NCI-H524 (cell line): ENCODE measurements at regions not wholly inside any gene's neighbourhood (a gene's known extent, or its start where the extent isn't known, plus 50 kb on each side); places are given as distances from the start of the nearest gene placed in this dataset.
"Not testable (repeated sequence)": the region's sequence is repeated elsewhere in the genome, so short reads cannot be mapped to it uniquely, and the experiment has no call there.

Experiments used
- DNase-seq, 2 experiments: peaks; one replicate each; lab custom pipeline; 2025; lab: John Stamatoyannopoulos, UW

GRCh38 chr5:94102849-94103248 lies 361.4 kb upstream of the POU5F2 start:
- no peak for DNase-seq

- DNase-seq, result not testable (repeated sequence)
Observed at GRCh38 chr5:94097384-94097783, 356.0 kb upstream of the POU5F2 start.

GRCh38 chr5:94094793-94095441 lies 353.5 kb upstream of the POU5F2 start:
- no peak for DNase-seq

GRCh38 chr5:94093300-94093699 lies 351.9 kb upstream of the POU5F2 start:
- no peak for DNase-seq

GRCh38 chr5:94086635-94087034 lies 345.2 kb upstream of the POU5F2 start:
- not testable (repeated sequence) for DNase-seq

GRCh38 chr5:94086194-94086593 lies 344.8 kb upstream of the POU5F2 start:
- no peak for DNase-seq

GRCh38 chr5:94082405-94082804 lies 341.0 kb upstream of the POU5F2 start:
- DNase-seq, result no peak

- DNase-seq, result no peak
Observed at GRCh38 chr5:94081088-94081487, 339.7 kb upstream of the POU5F2 start.

DNA sequence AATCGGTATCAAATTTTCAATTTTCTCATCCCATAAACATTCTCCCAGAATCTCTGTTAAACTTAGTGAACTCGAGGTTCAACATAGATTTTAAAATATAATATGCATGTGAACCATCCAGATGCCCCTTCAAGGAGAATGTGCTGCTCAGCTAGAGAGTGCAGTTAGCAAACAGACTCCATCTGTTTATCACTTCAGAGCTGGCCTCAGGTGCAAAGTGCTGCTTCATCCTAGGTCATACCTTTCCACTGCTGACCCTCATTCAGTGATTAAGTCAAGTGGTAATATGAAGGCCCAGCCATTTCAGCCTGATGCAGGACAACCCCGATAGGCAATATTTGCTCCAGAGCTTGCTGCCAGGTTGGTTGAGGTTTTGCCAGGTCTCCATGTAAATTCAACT lies 339.0 kb upstream of the POU5F2 start:
- DNase-seq, result peak; percentile 0 to 39

- DNase-seq, result no peak
Observed at GRCh38 chr5:94072116-94072515, 330.7 kb upstream of the POU5F2 start.

DNA sequence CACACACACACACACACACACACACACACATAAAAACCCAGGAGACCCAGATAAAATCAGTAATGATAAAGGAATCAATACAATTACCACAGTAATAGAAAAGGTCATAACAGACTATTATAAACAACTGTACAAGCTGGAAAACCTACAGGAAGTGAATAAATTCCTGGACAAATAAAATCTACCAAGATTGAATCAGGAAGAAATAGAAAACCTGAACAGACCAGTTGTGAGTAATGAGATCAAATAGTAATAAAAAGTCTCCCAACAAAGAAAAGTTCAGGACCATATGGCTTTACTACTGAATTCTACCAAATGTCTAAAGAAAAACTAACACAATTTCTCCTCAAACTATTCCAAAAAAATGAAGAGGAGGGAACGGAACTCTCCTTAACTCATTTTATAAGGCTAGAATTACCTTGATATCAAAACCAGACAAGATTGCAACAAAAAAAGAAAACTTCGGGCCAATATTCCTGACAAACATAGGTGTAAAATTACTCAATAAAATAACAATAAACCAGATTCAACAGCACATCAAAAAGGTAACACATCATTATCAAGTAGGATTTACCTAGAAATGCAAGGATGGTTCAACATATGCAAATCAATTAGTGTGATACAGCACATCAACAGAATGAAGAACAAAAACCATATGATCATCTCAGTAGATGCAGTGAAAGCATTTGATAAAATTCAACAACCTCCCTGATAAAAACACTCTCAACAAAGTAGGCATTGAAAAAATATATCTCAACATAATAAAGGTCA lies 325.2 kb upstream of the POU5F2 start:
- DNase-seq, result no peak

GRCh38 chr5:94064025-94064424 lies 322.6 kb upstream of the POU5F2 start:
- DNase-seq, result no peak

- DNase-seq, result no peak
Observed at GRCh38 chr5:94057655-94058054, 316.3 kb upstream of the POU5F2 start.

DNA sequence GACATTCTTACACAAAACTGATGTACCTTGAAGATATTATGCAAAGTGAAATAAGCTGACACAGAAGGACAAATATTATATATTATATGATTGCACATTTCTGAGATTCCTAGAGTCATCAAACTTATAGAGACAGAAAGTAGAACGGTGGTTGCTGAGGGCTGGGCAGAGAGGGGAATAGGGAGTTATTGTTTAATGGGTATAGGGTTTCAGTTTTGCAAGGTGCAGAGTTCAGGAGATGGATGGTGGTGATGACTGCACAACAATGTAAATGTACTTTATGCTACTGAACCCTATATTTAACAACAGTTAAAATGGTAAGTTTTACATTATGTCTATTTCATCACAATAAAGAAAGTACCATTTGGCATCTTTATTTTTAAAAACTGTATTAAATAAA lies 315.8 kb upstream of the POU5F2 start:
- no peak for DNase-seq

DNA sequence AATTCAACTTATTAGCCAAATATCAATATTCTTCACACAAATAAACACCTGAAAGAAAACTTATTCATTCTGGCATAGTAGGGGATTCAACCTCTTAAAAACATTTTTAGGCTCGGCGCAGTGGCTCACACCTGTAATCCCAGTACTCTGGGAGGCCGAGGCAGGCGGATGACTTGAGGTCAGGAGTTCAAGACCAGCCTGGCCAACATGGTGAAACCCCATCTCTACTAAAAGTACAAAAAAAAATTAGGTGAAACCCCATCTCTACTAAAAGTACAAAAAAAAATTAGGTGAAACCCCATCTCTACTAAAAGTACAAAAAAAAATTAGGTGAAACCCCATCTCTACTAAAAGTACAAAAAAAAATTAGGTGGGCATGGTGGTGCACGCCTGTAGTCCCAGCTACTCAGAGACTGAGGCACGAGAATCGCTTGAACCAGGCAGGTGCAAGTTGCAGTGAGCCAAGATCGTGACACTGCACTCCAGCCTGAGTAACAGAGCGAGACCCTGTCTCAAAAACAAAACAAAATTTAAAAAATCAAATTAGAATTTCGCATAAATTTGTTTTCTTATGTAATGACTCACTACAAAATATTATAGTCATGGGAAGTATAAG lies 308.0 kb upstream of the POU5F2 start:
- not testable (repeated sequence) for DNase-seq

DNA sequence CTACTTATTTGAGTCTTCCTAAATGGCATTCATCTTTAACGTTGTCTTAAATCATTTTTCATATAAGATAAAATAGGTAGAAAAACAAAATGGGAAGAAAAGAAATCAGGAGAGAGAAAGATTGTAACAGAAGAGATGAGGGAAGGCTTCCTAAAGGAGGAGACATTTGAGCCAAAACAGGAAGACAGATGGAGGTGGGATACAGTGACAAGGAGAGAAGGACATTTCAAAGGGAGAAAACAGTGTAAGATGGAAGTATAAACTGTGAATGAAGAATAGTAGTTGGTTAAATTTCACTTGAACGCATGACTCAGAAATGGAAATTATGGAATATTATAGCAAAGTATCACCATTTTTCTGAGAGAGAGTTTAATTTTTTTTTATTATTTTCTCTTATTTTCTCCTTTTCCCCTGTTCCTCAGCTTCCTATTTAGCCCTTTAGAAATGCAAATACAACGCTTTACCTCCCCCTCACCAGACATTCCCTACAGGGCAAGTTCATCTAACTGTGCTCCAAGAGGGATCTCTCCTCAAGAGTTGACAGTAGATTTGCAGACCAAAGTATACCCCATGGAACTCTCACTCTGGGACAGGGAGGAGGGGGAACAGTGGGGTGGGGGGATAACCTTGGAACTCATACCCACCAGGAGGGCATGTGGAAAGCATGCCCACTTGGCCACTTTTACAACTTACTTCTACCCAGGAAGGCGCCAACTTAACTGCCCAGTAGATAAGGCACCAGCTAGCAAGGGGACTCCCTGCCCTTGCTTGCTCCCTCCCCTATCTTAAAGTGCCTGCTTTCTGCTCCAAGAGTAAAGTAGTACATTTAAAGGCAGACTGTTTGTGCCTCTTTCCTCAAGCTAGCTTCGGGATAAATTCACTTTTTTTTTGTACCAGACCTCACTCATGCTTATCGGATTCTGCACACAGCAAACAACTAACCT lies 304.7 kb upstream of the POU5F2 start:
- no peak for DNase-seq

- DNase-seq, result no peak
Observed at GRCh38 chr5:94043311-94043710, 301.9 kb upstream of the POU5F2 start.

DNA sequence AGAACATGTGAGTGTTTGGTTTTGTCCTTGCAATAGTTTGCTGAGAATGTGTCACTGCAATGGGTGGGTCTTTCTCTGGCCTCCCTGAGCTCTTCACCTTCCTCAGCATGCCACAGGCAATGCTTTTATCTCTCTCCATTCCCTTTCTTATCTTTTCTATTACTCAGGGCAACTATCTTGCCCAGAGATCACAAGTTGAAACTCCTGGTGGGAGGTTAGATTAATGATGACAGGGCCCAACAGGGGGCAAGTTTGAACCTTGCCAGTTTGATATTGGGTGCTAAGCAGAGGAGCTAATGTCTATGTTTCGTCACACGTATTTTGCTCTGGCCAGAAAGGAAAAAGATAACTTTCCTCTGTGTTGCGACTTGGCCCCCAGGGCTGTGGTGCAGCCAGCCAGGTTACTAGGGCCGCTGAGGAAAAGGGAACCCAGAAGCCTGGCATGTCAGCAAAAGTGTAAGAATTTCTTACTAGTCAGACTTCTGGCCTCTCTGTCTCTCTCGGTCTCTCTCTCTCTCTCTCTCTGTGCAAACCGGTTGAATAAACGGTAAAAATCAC lies 299.3 kb upstream of the POU5F2 start:
- DNase-seq, result no peak

DNA sequence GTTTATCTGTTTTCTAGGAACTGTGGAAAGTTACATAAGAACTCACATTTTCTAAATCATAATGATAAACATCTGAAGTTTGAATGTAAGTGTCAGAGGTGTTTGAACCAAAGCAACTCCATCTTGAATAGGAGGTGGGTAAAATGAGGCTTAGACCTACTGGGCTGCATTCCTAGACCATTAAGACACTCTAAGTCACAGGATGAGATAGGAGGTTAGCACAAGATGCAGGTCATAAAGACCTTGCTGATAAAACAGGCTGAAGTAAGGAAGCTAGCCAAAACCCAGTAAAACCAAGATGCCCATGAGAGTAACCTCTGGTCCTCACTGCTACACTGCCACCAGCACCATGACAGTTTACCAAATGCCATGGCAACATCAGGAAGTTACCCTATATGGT lies 297.7 kb upstream of the POU5F2 start:
- no peak for DNase-seq

DNA sequence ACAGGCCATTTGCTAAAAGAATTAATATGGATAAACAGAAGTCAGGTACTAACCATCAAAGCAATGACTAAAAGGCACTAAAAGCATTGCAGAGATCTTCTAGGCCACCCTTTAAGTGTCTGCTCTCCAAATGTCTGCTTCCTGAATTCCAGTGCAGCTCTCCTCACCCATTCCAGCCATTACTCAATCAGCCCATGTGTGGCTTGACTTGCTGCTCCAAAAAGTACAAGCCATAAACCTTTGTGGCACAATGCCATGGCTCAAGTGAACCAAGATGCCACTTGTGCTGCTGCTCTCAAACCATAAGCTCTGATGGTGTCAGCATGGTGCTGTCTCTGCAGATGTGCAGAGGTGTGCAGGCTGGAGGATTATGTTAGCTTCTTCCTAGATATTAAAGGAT lies 290.2 kb upstream of the POU5F2 start:
- DNase-seq, result no peak

GRCh38 chr5:94028001-94028400 lies 286.6 kb upstream of the POU5F2 start:
- DNase-seq, result no peak

GRCh38 chr5:94027145-94027544 lies 285.7 kb upstream of the POU5F2 start:
- no peak for DNase-seq
